Adrenal gland (tissue), 9 donors: ENCODE measurements at regions not wholly inside any gene's neighbourhood (a gene's known extent, or its start where the extent isn't known, plus 50 kb on each side); places are given as distances from the start of the nearest gene placed in this dataset.

ENCODE experiments used
- DNase-seq, 7 donors: peaks; one replicate each; pipeline ENCODE4 v3.0.0-alpha.2; 2019 to 2020
- H3K27ac ChIP-seq, 5 donors: fragments of 200-600 bp; sonication (generic) in 4 of 5; 1 replicate in 3 of 5; 2 replicates in 2 of 5; pipeline versions ENCODE4 v1.5.1 to v1.8.0; 2016 to 2020; ENCODE audit warnings: mild to moderate bottlenecking in 1 of 5
- H3K27me3 ChIP-seq: fragments of 200-600 bp; 2 replicates; pipeline ENCODE4 v1.8.0; 2021
- H3K36me3 ChIP-seq, 2 donors: fragments of 200-600 bp; replicated peaks in 1 of 2; 1 replicate in 1 of 2; 2 replicates in 1 of 2; pipeline versions ENCODE4 v1.5.1 to v1.8.0; 2018 to 2022
- H3K4me1 ChIP-seq, 2 donors: fragments of 200-600 bp; replicated peaks in 1 of 2; 1 replicate in 1 of 2; 2 replicates in 1 of 2; pipeline versions ENCODE4 v1.5.1 to v1.8.0; 2018 to 2021
- H3K4me3 ChIP-seq, 4 donors: fragments of 200-600 bp; sonication (generic) in 3 of 4; one replicate each; pipeline ENCODE4 v1.5.1; 2016 to 2018
- H3K9me3 ChIP-seq, 3 donors: fragments of 200-600 bp; sonication (generic) in 1 of 3; replicated peaks in 1 of 3; 1 replicate in 2 of 3; 2 replicates in 1 of 3; pipeline versions ENCODE4 v1.5.1 to v1.8.0; 2016 to 2021
- CTCF ChIP-seq, 6 experiments: fragments of 450-650 bp in 4 of 6; fragments of 200-600 bp in 2 of 6; sonication (generic) in 1 of 6; IDR thresholded peaks; 1 replicate in 5 of 6; 2 replicates in 1 of 6; pipeline versions ENCODE4 v1.5.1 to v1.8.0; 2016 to 2021; ENCODE audit warnings: antibody characterized with exemption in 6 of 6, mild to moderate bottlenecking in 2 of 6, moderate library complexity in 1 of 6
- POLR2A ChIP-seq, 2 donors: fragments of 450-650 bp; IDR thresholded peaks; one replicate each; pipeline ENCODE4 v1.6.1; 2017; ENCODE audit warnings: antibody characterized with exemption in 2 of 2, mild to moderate bottlenecking in 2 of 2, moderate library complexity in 1 of 2
- WGBS, 4 donors: extraction: QIAGEN DNeasy Blood & Tissue Kit in 2 of 4; methylation state at CpG; one replicate each; pipeline versions ENCODE4 v1.1.5 to v1.1.7; 2013 to 2017; 5-methylcytosine and 5-hydroxymethylcytosine counted together
- intact Hi-C, 2 donors: fragments of 100-400 bp; cut with DNase I; formaldehyde crosslinking; loops; one replicate each; pipeline versions ENCODE4 v1.14.1 to v1.15.0; 2022 to 2023
- donor health status: healthy with polysubstance abuse.
- donor health status: Bipolar disorder and iron deficiency.
- donor health status: DM: yes; HTN: yes; CAD: no.
- donor health status: DM: no; HTN: no; CAD: no.
- donor health status: DM: no; HTN: no; CAD: no.

GRCh38 chrX:39774774-39775328 lies 322.9 kb downstream of the BCOR start:
- no peak for DNase-seq
- Histone ChIP-seq H3K9me3 (no peaks in the 10 kb centered on the region), H3K27ac (no peak overlapping the region), H3K36me3 (no peaks in the 10 kb centered on the region), H3K4me1 (peaks cover 0 to 13% of the 10 kb centered on the region in 2 donors), H3K4me3 (no peak overlapping the region), H3K27me3 (peaks cover 8% of the 10 kb centered on the region)
- TF ChIP-seq POLR2A (IDR thresholded peaks at IDR 0.05) (no peak), CTCF (IDR thresholded peaks at IDR 0.05) (no peak)
- 71 to 86% (median 79%) methylated on average over 3 to 5 of the region's 5 CpGs for WGBS, 4 donors
- intact Hi-C loops: no loop called here

GRCh38 chrX:39777623-39778025 lies 320.1 kb downstream of the BCOR start:
- 72 to 79% (median 76%) methylated on average over 2 to 5 of the region's 5 CpGs for WGBS, 4 donors
- H3K27ac ChIP-seq: no peak overlapping the region
- intact Hi-C loops: no loop called here

GRCh38 chrX:39779952-39780783 lies 317.6 kb downstream of the BCOR start:
- 80 to 88% (median 83%) methylated on average over 8 to 12 of the region's 12 CpGs for WGBS, 4 donors
- H3K27me3 ChIP-seq: peaks cover 5% of the 10 kb centered on the region
- TF ChIP-seq CTCF (IDR thresholded peaks at IDR 0.05) (no peak), POLR2A (IDR thresholded peaks at IDR 0.05) (no peak)
- H3K27ac ChIP-seq: no peak overlapping the region
- no peaks in the 10 kb centered on the region for H3K4me1 ChIP-seq
- no peaks in the 10 kb centered on the region for H3K9me3 ChIP-seq
- DNase-seq: no peak
- H3K4me3 ChIP-seq: no peak overlapping the region
- intact Hi-C loops: no loop called here
- H3K36me3 ChIP-seq: no peaks in the 10 kb centered on the region

More at GRCh38 chrX:39777623-39778025, 320.1 kb downstream of the BCOR start:
- no peak for DNase-seq
- Histone ChIP-seq H3K27me3 (peaks cover 5% of the 10 kb centered on the region), H3K4me1 (no peaks in the 10 kb centered on the region), H3K9me3 (no peaks in the 10 kb centered on the region), H3K4me3 (no peak overlapping the region), H3K36me3 (no peaks in the 10 kb centered on the region)
- TF ChIP-seq POLR2A (IDR thresholded peaks at IDR 0.05) (no peak), CTCF (IDR thresholded peaks at IDR 0.05) (no peak)

- TF ChIP-seq CTCF (IDR thresholded peaks at IDR 0.05): no peak
- no peak for TF ChIP-seq POLR2A (IDR thresholded peaks at IDR 0.05)
- WGBS, 4 donors: 77 to 89% (median 84%) methylated on average over 4 of the region's 4 CpGs
- H3K4me1 ChIP-seq: no peaks in the 10 kb centered on the region
- no peak overlapping the region for H3K27ac ChIP-seq
- H3K36me3 ChIP-seq: no peaks in the 10 kb centered on the region
- no peaks in the 10 kb centered on the region for H3K9me3 ChIP-seq
- DNase-seq: no peak
- no peak overlapping the region for H3K4me3 ChIP-seq
- intact Hi-C loops: no loop called here
- H3K27me3 ChIP-seq: peaks cover 11% of the 10 kb centered on the region
These were observed 315.5 kb downstream of the BCOR start for GRCh38 chrX:39782276-39782675.
